GM21723 (cell line): ENCODE measurements at regions not wholly inside any gene's neighbourhood (a gene's known extent, or its start where the extent isn't known, plus 50 kb on each side); places are given as distances from the start of the nearest gene placed in this dataset.
A peak's percentile ranks its signal among the peaks of the same experiment; 100 is the strongest.

ENCODE experiments used
- ATAC-seq: cut with Tn5 transposase; IDR thresholded peaks from one replicate; pipeline ENCODE4 v1.9.1; 2021; ENCODE audit warnings: mild to moderate bottlenecking, moderate library complexity; ENCODE audit not compliant: unreplicated experiment

GRCh38 chr15:38671675-38672254 is 107.2 kb upstream of the RASGRP1 start:
- ATAC-seq, result peak; percentile 66

- ATAC-seq, result no peak
Measured at GRCh38 chr15:38672273-38672672, 107.7 kb upstream of the RASGRP1 start.

- peak; percentile 34 for ATAC-seq
Measured at GRCh38 chr15:38672814-38673670, 108.4 kb upstream of the RASGRP1 start.

GRCh38 chr15:38674448-38674847 is 109.8 kb upstream of the RASGRP1 start:
- ATAC-seq, result no peak

GRCh38 chr15:38678281-38678680 is 113.7 kb upstream of the RASGRP1 start:
- ATAC-seq, result no peak

GRCh38 chr15:38680775-38681174 is 116.2 kb upstream of the RASGRP1 start:
- no peak for ATAC-seq

GRCh38 chr15:38682363-38682762 is 117.7 kb upstream of the RASGRP1 start:
- ATAC-seq, result no peak

- no peak for ATAC-seq
Measured at GRCh38 chr15:38682861-38683260, 118.2 kb upstream of the RASGRP1 start.

GRCh38 chr15:38683382-38684242 is 119.0 kb upstream of the RASGRP1 start:
- peak; percentile 86 for ATAC-seq

- no peak for ATAC-seq
Measured at GRCh38 chr15:38684440-38685010, 119.9 kb upstream of the RASGRP1 start.

GRCh38 chr15:38685686-38686339 is 121.2 kb upstream of the RASGRP1 start:
- no peak for ATAC-seq

- ATAC-seq, result no peak
Measured at GRCh38 chr15:38687340-38687739, 122.7 kb upstream of the RASGRP1 start.

GRCh38 chr15:38687775-38688495 is 123.3 kb upstream of the RASGRP1 start:
- ATAC-seq, result no peak

GRCh38 chr15:38688761-38689160 is 124.1 kb upstream of the RASGRP1 start:
- ATAC-seq, result no peak

GRCh38 chr15:38689522-38689921 is 124.9 kb upstream of the RASGRP1 start:
- ATAC-seq, result no peak

- ATAC-seq, result no peak
Measured at GRCh38 chr15:38690216-38690615, 125.6 kb upstream of the RASGRP1 start.

GRCh38 chr15:38690719-38691332 is 126.2 kb upstream of the RASGRP1 start:
- ATAC-seq, result peak; percentile 52

- ATAC-seq, result no peak
Measured at GRCh38 chr15:38691377-38691776, 126.8 kb upstream of the RASGRP1 start.

GRCh38 chr15:38691965-38692788 is 127.6 kb upstream of the RASGRP1 start:
- no peak for ATAC-seq
